HG02642 (cell line): ENCODE measurements at regions not wholly inside any gene's neighbourhood (a gene's known extent, or its start where the extent isn't known, plus 50 kb on each side); places are given as distances from the start of the nearest gene placed in this dataset.
"Not testable (repeated sequence)": the region's sequence is repeated elsewhere in the genome, so short reads cannot be mapped to it uniquely, and the experiment has no call there.

Experiments
- ATAC-seq: cut with Tn5 transposase; IDR thresholded peaks from one replicate; pipeline ENCODE4 v1.9.1; 2021; ENCODE audit warnings: mild to moderate bottlenecking; ENCODE audit not compliant: unreplicated experiment, poor library complexity

- no peak for ATAC-seq
Observed at GRCh38 chr6:81172056-81172740, 580.3 kb downstream of the TENT5A start.

DNA sequence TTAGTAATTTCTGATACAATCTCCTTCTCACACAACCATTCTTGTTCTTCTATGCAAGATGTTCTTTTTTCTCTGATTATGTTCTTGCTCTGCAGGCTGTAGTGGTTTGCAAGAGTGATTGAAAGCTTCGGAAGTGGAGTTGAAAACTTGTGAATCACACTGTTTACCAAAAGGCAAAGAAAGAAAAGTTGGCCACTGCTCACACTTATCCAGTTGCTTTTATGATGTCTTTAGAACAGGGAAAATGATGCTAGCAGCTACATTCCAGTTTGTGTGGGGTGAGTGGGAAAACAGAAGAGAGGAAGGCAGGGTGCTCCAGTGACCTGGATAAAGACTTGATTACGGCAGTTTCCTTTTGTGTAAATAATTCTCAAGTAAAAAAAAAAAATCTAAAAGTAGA is 583.3 kb downstream of the TENT5A start:
- no peak for ATAC-seq

- ATAC-seq = no peak
Observed at GRCh38 chr6:81166770-81167169, 585.7 kb downstream of the TENT5A start.

- ATAC-seq = no peak
Observed at GRCh38 chr6:81158956-81159355, 593.5 kb downstream of the TENT5A start.

DNA sequence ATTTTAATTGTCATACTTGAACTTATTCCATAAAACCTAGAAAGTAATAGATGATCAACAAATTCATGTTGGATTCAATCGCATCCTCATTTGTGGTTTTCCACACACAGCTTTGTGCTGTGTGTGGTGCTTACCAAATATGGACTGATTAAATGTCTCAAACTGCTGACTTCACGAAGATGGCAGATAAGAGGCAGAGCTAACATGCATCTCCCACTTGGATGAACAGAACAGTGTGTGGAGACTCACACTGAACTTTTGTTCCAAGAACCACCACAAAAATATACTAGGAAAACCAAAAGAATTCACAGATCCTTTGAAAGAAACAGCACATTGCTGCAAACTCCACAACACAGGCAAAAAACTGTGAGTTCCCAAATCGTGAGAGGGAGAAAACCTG is 603.7 kb downstream of the TENT5A start:
- no peak for ATAC-seq

- ATAC-seq = no peak
Observed at GRCh38 chr6:81145506-81145905, 607.0 kb downstream of the TENT5A start.

DNA sequence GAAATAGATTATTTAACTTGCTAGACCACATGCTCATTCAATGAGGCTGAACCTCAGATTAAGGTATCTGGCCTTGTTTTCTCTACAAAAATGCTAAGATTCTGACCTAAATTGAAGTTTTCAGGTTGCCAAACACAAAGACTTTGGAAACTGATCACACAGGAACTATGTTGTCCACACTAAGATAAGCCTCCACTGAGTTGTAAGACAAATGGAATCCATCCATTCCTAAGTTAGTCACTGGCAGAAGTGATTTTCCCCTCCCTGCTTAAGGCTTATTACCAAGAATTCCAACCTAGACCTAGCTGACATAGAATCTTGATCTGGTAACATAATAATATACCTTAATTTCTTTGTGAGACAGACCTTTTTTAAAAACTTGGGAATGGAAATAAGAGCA is 608.1 kb downstream of the TENT5A start:
- ATAC-seq = no peak

DNA sequence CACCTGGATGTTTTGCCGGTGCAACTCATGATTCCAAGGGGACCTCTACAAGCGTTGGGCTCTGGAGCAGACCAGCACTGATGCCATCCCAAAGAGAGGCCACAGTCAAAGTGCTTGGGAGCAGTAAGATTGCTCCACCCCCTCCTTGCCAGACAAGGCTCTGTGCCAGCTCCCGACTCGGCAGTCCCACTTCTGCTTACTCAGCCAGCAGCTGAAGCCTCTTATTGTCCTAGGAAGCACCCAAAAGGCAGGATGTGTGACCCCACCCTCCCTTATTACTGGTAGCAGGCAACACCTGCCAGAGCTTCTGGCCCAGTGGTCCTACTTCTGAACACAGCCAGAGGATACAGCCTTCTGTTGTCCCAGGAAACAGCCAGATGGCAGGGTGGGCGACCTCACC is 614.2 kb downstream of the TENT5A start:
- ATAC-seq = no peak

DNA sequence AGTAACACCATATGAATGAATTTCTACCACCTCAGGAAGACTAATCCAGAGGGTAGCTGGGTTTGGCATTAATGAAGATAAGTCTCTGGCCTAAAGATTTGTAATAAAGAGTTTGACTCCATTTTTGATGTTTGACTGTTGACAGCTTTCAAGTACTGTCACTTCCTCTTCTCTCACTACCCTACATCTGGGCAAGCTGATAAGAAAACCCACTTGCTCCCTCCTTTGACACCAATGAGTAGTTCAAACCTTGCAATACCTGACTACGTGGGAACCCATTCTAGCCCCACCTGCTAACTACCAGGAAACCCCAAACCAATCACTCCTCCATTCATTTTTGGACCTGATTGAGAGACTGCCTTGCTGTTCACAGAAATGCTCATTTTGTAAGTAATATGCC is 621.5 kb downstream of the TENT5A start:
- no peak for ATAC-seq

- no peak for ATAC-seq
Observed at GRCh38 chr6:81130061-81130460, 622.4 kb downstream of the TENT5A start.

DNA sequence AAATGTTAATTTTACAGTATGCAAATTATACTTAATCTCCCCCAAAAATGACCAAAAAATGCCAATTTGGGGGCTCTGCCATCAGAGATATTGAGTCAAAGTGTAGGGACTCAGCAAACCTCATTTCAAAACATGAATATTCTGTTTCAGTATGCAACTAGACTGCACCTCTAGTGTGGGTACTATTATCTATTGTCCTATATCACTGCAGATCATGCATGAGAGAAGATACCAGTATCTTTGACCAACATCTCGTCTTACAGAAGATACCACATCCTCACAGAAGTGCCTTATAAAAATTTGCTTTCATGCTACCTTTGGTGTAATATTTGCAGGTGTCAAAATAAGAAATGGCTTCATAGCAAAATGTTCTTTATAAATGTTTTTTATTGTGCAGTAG is 623.8 kb downstream of the TENT5A start:
- ATAC-seq = no peak

GRCh38 chr6:81126150-81126549 is 626.3 kb downstream of the TENT5A start:
- ATAC-seq = no peak

GRCh38 chr6:81120280-81120679 is 632.2 kb downstream of the TENT5A start:
- no peak for ATAC-seq

DNA sequence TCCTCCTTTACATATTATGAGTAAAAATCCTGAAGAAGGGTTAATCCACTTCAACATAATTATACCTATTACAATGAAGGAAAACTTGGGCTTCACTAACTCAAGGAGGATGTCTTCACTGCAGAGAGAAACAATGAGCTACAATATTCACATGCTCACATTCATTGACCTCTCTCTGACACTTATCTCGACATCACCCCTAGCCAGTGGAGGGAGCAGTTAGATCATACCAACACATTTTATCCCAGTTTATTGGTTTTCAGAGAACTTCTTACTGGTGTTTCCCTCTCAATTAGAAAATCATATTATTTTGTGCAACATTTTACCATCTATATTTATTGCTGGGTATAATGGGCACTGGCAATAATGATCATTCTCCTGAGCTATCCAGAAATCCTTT is 646.5 kb downstream of the TENT5A start:
- ATAC-seq = no peak

DNA sequence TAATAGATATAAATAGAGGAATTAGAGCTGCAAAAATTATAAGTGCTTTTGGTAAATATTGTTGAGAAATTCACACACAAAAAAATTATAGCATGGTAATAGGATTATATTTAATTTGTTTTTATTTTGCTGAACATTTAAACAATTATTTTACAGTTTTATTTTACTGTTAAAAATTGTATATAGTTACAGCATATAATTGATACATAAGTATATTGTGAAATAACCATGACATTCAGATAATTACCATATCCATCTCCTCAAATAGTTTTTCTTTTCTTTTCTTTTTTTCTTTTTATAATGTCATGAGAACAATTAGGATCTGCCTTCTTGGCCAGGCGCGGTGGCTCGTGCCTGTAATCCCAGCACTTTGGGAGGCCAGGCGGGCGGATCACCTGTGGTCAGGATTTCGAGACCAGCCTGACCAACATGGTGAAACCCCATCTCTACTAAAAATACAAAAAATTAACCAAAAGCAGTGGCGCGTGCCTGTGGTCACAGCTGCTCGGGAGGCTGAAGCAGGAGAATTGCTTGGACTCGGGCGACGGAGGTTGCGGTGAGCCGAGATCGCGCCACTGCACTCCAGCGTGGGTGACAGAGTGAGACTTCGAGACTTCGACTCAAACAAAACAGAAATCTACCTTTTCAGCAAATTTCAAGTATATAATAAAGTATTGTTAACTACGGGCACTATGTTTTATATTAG is 654.2 kb downstream of the TENT5A start:
- ATAC-seq = no peak

- ATAC-seq = not testable (repeated sequence)
Observed at GRCh38 chr6:81096464-81096863, 656.0 kb downstream of the TENT5A start.

DNA sequence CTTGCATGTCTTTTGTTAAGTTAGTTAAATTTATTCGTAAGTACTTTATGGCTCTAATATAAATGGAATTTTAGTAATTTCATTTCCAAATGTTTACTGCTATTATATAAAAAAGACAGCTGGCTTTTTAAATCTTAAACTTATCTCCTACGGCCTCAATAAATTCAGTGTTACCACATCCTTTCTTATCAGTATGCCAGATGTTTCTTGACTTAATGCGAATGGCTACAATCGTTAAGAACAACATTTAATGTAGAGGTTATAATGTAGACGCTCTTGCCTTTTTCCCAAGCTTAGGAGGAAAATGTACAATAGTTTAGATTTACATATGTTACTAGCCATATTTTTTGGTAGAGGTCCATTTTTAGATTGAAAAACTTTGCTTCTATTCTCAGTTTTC is 659.4 kb downstream of the TENT5A start:
- ATAC-seq = no peak

DNA sequence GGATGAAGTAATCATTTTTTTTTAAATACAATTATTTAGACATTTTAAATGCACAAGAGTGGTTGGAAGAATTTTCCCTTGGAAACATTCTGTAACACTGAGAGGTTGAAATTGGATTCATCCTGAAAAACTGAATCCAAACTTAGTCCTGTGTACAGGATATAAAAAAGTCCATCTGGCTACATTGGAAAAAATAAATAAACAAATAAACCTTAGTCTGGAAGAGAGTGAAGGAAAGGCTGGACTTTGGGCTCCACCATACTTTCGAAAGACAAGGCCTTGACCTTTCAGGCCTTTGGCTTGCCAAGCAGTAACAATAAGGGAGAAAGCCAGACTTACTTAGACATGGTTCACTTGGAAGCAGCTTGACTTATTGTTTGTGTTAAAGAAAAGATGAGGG is 664.3 kb downstream of the TENT5A start:
- ATAC-seq = no peak

DNA sequence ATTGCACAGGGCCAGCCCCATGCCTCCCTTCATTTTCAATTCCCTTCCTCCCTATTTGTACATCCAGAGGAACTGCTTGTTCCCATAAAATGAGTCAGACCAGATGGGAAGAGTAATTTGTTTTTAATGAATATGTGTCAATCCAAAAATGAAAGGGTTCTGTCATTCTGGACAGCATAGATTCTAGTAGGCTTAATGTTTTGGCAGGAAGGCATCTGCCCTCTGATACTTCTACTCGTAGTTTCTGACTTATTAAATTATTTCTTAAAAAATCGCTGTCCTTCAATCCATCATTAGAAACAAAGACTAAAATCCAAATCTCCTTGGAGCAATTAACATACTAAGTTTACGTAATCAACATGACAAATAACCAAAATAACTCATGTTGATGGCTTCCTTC is 665.5 kb downstream of the TENT5A start:
- no peak for ATAC-seq

DNA sequence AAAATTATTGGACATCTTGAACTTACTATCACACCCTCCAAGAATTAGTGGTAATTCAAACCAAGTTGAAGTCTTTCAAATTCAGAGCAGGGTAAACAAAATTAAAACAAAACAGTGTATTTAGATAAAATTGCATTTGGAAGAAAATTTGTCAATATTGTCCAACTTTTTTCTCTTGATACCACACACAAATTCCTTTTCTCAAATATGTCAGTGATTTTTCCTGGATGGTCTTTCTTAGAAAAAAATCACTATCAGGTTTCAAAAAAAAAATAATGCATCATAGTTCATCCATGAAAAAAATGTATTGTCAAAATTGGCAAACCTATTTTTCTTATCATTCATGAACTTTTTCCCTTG is 667.1 kb downstream of the TENT5A start:
- no peak for ATAC-seq

DNA sequence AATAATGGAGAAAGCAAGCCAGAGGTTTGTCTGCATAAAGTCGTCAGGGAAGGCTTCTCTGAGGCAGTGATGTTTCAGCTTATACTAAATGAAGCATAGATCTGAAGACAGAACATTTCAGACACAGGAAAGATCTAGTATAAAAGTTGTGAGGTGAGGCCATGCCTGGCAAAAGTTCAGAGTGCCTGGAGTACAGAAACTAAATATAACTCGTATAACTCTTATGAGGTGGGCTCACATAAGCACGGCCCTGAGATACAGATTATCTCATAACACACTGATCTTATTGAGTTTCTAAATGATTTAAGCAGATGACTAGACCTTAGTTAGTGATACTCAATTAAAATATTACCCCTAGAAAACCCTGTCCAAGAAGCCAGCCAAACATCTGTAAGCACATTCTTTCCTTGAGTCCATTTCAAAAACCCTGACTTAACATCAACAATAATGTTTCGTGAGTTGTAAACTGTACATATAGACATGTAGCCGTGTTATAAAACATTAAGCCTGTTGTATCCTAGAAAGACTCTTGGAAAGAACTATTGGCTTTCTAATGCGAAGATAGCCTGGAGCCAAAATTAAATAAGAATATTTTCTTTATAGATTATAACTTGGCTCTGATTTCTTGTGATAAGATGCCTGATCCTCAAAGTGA is 667.6 kb downstream of the TENT5A start:
- no peak for ATAC-seq

GRCh38 chr6:81075974-81076373 is 676.5 kb downstream of the TENT5A start:
- no peak for ATAC-seq
